ENCODE measurements at regions not wholly inside any gene's neighbourhood (a gene's known extent, or its start where the extent isn't known, plus 50 kb on each side); places are given as distances from the start of the nearest gene placed in this dataset.

DNA sequence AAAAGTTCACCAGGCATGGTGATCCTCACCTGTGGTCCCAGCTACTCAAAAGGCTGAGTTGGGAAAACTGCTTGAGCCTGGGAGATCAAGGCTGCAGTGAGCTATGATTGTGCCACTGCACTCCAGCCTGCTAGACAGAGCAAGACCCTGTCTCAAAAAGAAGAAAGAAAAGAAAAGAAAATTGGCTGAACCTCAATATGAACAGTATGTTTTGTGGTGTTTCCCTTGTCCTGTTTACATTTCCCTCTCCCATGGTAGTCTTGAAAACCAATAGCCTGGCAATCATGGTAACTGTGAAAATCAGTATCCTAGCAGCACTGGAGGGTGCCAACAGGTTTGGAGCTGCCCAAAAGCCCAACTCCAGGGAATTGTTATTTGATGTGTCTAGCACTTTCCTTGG, 174.1 kb upstream of the NR4A3 start:
- no peak for FAIRE-seq
- CTCF ChIA-PET, result no interaction called here

DNA sequence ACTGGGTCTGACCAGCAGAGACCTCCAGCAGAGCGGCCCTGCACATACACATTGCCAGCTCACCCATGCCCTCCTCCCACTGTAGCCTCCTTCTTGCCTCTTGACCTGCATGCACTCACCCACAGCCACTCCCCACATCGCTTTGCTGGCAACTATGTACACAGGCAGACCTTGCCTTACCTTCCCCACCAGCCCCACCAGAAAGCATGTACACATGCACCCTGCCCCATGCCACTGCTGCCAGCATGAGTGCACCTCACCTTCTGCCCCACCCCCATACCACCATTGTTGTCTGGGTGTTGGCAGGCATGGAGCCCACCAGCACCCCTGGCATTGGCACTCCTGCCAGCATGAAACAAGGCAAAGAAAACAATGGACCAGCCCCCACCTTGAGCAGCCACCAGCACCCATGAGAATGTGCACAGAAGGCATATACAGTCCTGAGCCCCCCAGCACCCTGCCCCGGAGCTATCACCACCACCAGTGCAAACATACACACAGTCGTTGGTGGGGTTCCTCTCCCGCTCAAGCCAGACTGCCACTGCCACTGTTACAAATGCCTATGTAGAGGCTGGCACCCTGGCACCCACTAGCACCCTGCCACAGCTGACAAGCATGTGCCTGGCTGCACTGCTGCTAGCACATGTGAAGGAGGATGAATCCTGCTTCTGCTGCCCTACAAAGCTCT, 171.4 kb upstream of the NR4A3 start:
- no peak for FAIRE-seq
- H3K4me1 ChIP-seq, result no peaks in the 10 kb centered on the region
- H3K4me2 ChIP-seq, result no peak overlapping the region
- no peak overlapping the region for H3K4me3 ChIP-seq
- H3K9me3 ChIP-seq, result no peaks in the 10 kb centered on the region
- H3K27ac ChIP-seq, result no peak overlapping the region
- TF ChIP-seq NFE2L2 (conservative IDR thresholded peaks at IDR 0.05; ENCODE audit: low read length) (no peak), HDAC2 (IDR thresholded peaks at IDR 0.05) (no peak), KDM1A (IDR thresholded peaks at IDR 0.05; ENCODE audit: low read depth) (no peak), POLR2AphosphoS2 (conservative IDR thresholded peaks at IDR 0.05; ENCODE audit: low read length) (no peak), ZFP36 (IDR thresholded peaks at IDR 0.05; ENCODE audit: borderline replicate concordance, partially characterized antibody) (no peak), GATA3 (IDR thresholded peaks at IDR 0.05; ENCODE audit: borderline replicate concordance) (no peak), TP53 (CRISPR knock-in tag; IDR thresholded peaks at IDR 0.05) (no peak), RAD21 (conservative IDR thresholded peaks at IDR 0.05 in 1 of 2, IDR thresholded peaks at IDR 0.05 in 1 of 2) (no peak), PHF8 (IDR thresholded peaks at IDR 0.05; ENCODE audit: borderline replicate concordance, low read depth) (no peak), BHLHE40 (IDR thresholded peaks at IDR 0.05; ENCODE audit: low read depth, low read length) (no peak), CHD4 (IDR thresholded peaks at IDR 0.05; ENCODE audit: borderline replicate concordance) (no peak), HOXB5 (CRISPR knock-in tag; IDR thresholded peaks at IDR 0.05) (no peak), RFX5 (IDR thresholded peaks at IDR 0.05) (no peak), ESRRA (IDR thresholded peaks at IDR 0.05; ENCODE audit: borderline replicate concordance, low read length) (no peak), JUN (IDR thresholded peaks at IDR 0.05) (no peak)
- TF ChIP-seq, protein P1, sequence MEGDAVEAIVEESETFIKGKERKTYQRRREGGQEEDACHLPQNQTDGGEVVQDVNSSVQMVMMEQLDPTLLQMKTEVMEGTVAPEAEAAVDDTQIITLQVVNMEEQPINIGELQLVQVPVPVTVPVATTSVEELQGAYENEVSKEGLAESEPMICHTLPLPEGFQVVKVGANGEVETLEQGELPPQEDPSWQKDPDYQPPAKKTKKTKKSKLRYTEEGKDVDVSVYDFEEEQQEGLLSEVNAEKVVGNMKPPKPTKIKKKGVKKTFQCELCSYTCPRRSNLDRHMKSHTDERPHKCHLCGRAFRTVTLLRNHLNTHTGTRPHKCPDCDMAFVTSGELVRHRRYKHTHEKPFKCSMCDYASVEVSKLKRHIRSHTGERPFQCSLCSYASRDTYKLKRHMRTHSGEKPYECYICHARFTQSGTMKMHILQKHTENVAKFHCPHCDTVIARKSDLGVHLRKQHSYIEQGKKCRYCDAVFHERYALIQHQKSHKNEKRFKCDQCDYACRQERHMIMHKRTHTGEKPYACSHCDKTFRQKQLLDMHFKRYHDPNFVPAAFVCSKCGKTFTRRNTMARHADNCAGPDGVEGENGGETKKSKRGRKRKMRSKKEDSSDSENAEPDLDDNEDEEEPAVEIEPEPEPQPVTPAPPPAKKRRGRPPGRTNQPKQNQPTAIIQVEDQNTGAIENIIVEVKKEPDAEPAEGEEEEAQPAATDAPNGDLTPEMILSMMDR (IDR thresholded peaks at IDR 0.05), result no peak
- TF ChIP-seq, protein P2, sequence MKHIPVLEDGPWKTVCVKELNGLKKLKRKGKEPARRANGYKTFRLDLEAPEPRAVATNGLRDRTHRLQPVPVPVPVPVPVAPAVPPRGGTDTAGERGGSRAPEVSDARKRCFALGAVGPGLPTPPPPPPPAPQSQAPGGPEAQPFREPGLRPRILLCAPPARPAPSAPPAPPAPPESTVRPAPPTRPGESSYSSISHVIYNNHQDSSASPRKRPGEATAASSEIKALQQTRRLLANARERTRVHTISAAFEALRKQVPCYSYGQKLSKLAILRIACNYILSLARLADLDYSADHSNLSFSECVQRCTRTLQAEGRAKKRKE (CRISPR knock-in tag; IDR thresholded peaks at IDR 0.05; ENCODE audit: low read depth), result no peak
- TF ChIP-seq, protein P3, sequence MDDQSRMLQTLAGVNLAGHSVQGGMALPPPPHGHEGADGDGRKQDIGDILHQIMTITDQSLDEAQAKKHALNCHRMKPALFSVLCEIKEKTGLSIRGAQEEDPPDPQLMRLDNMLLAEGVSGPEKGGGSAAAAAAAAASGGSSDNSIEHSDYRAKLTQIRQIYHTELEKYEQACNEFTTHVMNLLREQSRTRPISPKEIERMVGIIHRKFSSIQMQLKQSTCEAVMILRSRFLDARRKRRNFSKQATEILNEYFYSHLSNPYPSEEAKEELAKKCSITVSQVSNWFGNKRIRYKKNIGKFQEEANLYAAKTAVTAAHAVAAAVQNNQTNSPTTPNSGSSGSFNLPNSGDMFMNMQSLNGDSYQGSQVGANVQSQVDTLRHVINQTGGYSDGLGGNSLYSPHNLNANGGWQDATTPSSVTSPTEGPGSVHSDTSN (IDR thresholded peaks at IDR 0.05), result no peak
- TF ChIP-seq, protein P4, sequence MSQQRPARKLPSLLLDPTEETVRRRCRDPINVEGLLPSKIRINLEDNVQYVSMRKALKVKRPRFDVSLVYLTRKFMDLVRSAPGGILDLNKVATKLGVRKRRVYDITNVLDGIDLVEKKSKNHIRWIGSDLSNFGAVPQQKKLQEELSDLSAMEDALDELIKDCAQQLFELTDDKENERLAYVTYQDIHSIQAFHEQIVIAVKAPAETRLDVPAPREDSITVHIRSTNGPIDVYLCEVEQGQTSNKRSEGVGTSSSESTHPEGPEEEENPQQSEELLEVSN (IDR thresholded peaks at IDR 0.05; ENCODE audit: borderline replicate concordance, low read depth), result no peak
- ChIA-PET CTCF (interaction anchor here (1.0 kb wide), 1 partner anchor 57 kb away, joined by 3 read pairs; no protein-coding TSS in a partner anchor), POLR2A (no interaction called here)
- WGBS (ENCODE audit: missing lambda C conversion rate), result 4% methylated on average over 2 of the region's 5 CpGs
- no peak for DNase-seq (ENCODE audit: low read depth in 1 of 2, low spot score in 1 of 2)
- ATAC-seq, result no peak

More for the DNA sequence above, 174.1 kb upstream of the NR4A3 start:
- Histone ChIP-seq H3K4me3 (no peak overlapping the region), H3K9me3 (no peaks in the 10 kb centered on the region), H3K4me1 (no peaks in the 10 kb centered on the region), H3K27ac (no peak overlapping the region), H3K4me2 (no peak overlapping the region)
- ATAC-seq, result no peak
- DNase-seq (ENCODE audit: low read depth in 1 of 2, low spot score in 1 of 2), result no peak
- POLR2A ChIA-PET, result no interaction called here
- TF ChIP-seq, protein P5, sequence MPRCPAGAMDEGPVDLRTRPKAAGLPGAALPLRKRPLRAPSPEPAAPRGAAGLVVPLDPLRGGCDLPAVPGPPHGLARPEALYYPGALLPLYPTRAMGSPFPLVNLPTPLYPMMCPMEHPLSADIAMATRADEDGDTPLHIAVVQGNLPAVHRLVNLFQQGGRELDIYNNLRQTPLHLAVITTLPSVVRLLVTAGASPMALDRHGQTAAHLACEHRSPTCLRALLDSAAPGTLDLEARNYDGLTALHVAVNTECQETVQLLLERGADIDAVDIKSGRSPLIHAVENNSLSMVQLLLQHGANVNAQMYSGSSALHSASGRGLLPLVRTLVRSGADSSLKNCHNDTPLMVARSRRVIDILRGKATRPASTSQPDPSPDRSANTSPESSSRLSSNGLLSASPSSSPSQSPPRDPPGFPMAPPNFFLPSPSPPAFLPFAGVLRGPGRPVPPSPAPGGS (IDR thresholded peaks at IDR 0.05), result no peak
- TF ChIP-seq CBX8 (IDR thresholded peaks at IDR 0.05) (no peak), RNF2 (IDR thresholded peaks at IDR 0.05; ENCODE audit: borderline replicate concordance, low read depth) (no peak), POLR2A (IDR thresholded peaks at IDR 0.05; ENCODE audit: low read length) (no peak), RFX5 (IDR thresholded peaks at IDR 0.05) (no peak), NFE2L2 (conservative IDR thresholded peaks at IDR 0.05; ENCODE audit: low read length) (no peak), ZFP36 (IDR thresholded peaks at IDR 0.05; ENCODE audit: borderline replicate concordance, partially characterized antibody) (no peak), GATA3 (IDR thresholded peaks at IDR 0.05; ENCODE audit: borderline replicate concordance) (no peak), FOXS1 (CRISPR knock-in tag; IDR thresholded peaks at IDR 0.05) (no peak), SMC3 (IDR thresholded peaks at IDR 0.05) (no peak), HOXA7 (CRISPR knock-in tag; IDR thresholded peaks at IDR 0.05) (no peak), EHMT2 (IDR thresholded peaks at IDR 0.05; ENCODE audit: low read depth) (no peak), SREBF2 (IDR thresholded peaks at IDR 0.05) (no peak)
- TF ChIP-seq, protein P1 (IDR thresholded peaks at IDR 0.05), result no peak
